Type B pancreatic cell (in vitro differentiated cells): ENCODE measurements at regions not wholly inside any gene's neighbourhood (a gene's known extent, or its start where the extent isn't known, plus 50 kb on each side); places are given as distances from the start of the nearest gene placed in this dataset.

Experiments
- DNase-seq: peaks from one replicate; pipeline ENCODE4 v3.0.0; 2021; ENCODE audit warnings: mixed read lengths; ENCODE audit not compliant: unreplicated experiment; ENCODE audit errors: extremely low spot score
- H3K27ac Mint-ChIP-seq: 2 replicates; pipeline ENCODE4 v1.8.0; 2021; ENCODE audit warnings: mild to moderate bottlenecking, mixed read lengths
- H3K27me3 Mint-ChIP-seq: 2 replicates; pipeline ENCODE4 v1.8.0; 2021; ENCODE audit warnings: mixed read lengths
- H3K36me3 Mint-ChIP-seq: 2 replicates; pipeline ENCODE4 v1.8.0; 2021; ENCODE audit warnings: mixed read lengths
- H3K4me1 Mint-ChIP-seq: one replicate; pipeline ENCODE4 v1.8.0; 2021; ENCODE audit warnings: mixed read lengths; ENCODE audit not compliant: unreplicated experiment
- H3K4me3 Mint-ChIP-seq: 2 replicates; pipeline ENCODE4 v1.8.0; 2021; ENCODE audit warnings: mild to moderate bottlenecking, mixed read lengths
- H3K9me3 Mint-ChIP-seq: 2 replicates; pipeline ENCODE4 v1.8.0; 2021; ENCODE audit warnings: mixed read lengths
- TF ChIP-seq, protein P1 (sequence below): fragments of 200-600 bp; sonication (generic); conservative IDR thresholded peaks from 2 replicates; pipeline ENCODE4 v1.5.0; 2021; ENCODE audit warnings: antibody characterized with exemption, mild to moderate bottlenecking

DNA sequence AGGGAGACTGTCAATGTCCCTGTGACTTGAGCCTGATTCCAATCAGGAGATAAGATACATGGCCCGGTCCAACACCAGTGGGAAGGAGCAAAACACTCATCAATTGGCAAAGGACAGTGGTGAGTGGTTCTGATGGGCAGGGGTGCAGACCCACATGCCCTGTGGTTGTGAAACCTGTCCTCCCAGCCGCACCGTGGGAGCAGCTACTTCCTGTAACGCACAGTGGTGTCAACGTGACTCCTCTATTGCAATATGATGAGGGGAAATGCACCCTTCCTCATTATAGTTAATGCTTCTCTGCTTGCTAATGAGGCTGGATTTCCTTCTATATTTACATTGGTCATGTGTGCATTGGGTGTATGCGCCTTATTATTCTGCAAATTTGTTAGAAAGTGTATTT, 223.0 kb downstream of the IRX1 start:
- no peak overlapping the region for H3K4me3 Mint-ChIP-seq
- peaks cover 7% of the 10 kb centered on the region for H3K27me3 Mint-ChIP-seq
- H3K27ac Mint-ChIP-seq, result no peak overlapping the region
- no peaks in the 10 kb centered on the region for H3K9me3 Mint-ChIP-seq
- no peak for DNase-seq
- H3K36me3 Mint-ChIP-seq, result no peaks in the 10 kb centered on the region
- TF ChIP-seq, protein P1, sequence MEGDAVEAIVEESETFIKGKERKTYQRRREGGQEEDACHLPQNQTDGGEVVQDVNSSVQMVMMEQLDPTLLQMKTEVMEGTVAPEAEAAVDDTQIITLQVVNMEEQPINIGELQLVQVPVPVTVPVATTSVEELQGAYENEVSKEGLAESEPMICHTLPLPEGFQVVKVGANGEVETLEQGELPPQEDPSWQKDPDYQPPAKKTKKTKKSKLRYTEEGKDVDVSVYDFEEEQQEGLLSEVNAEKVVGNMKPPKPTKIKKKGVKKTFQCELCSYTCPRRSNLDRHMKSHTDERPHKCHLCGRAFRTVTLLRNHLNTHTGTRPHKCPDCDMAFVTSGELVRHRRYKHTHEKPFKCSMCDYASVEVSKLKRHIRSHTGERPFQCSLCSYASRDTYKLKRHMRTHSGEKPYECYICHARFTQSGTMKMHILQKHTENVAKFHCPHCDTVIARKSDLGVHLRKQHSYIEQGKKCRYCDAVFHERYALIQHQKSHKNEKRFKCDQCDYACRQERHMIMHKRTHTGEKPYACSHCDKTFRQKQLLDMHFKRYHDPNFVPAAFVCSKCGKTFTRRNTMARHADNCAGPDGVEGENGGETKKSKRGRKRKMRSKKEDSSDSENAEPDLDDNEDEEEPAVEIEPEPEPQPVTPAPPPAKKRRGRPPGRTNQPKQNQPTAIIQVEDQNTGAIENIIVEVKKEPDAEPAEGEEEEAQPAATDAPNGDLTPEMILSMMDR, result no peak
- H3K4me1 Mint-ChIP-seq, result no peaks in the 10 kb centered on the region

- DNase-seq, result no peak
- no peaks in the 10 kb centered on the region for H3K36me3 Mint-ChIP-seq
- peaks cover 18% of the 10 kb centered on the region for H3K27me3 Mint-ChIP-seq
- H3K4me1 Mint-ChIP-seq, result peaks cover 10% of the 10 kb centered on the region
- H3K27ac Mint-ChIP-seq, result no peak overlapping the region
- H3K4me3 Mint-ChIP-seq, result no peak overlapping the region
- TF ChIP-seq, protein P1, result no peak
- no peaks in the 10 kb centered on the region for H3K9me3 Mint-ChIP-seq
These were observed 230.2 kb downstream of the IRX1 start for GRCh38 chr5:3825531-3826451.

DNA sequence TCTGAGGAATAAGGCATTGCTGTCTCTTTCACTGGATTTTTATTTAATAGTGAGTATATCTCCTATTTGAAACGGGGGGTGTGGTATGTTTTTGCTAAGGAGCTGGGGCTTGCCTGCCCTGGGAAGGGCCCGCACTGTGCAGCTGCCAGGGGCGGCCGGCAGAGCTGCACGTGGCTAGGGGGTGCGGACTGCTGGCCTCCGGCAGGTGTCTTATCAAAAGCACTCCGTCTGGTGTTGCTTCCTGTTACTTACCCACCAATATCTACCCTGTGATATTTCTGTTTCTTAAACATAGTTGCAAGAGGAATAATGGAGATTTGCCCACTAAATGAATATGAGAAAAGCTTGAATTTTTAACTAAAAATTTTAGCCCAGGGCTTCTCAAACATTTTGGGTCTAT, 232.0 kb downstream of the IRX1 start:
- H3K36me3 Mint-ChIP-seq, result no peaks in the 10 kb centered on the region
- H3K27ac Mint-ChIP-seq, result no peak overlapping the region
- H3K4me3 Mint-ChIP-seq, result no peak overlapping the region
- no peaks in the 10 kb centered on the region for H3K9me3 Mint-ChIP-seq
- DNase-seq, result no peak
- peaks cover 18% of the 10 kb centered on the region for H3K27me3 Mint-ChIP-seq
- peaks cover 10% of the 10 kb centered on the region for H3K4me1 Mint-ChIP-seq
- TF ChIP-seq, protein P1, result no peak

DNA sequence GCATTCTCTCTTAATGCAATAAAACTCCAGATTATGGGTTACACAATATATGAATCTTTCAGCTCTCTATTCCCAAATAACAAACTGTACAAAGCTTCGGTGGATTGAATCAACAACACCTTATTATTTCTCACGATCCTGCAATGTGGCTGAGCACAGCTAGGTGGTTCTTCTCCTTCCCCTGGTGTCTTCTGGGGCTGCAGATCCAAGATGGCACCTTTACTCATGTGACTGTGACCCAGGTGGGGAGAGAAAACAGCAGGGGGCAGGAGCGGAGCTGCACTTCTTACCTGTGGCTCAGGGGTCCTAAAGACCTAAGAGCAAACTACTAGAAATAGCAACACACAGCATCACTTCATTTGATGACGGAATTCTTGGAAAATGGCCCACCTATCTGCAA, 233.1 kb downstream of the IRX1 start:
- no peak overlapping the region for H3K4me3 Mint-ChIP-seq
- no peak for DNase-seq
- H3K27ac Mint-ChIP-seq, result no peak overlapping the region
- no peaks in the 10 kb centered on the region for H3K9me3 Mint-ChIP-seq
- peaks cover 18% of the 10 kb centered on the region for H3K27me3 Mint-ChIP-seq
- H3K4me1 Mint-ChIP-seq, result peaks cover 10% of the 10 kb centered on the region
- TF ChIP-seq, protein P1, result peak; percentile 40
- H3K36me3 Mint-ChIP-seq, result no peaks in the 10 kb centered on the region

GRCh38 chr5:3833566-3833965, 237.9 kb downstream of the IRX1 start:
- H3K27ac Mint-ChIP-seq, result no peak overlapping the region
- TF ChIP-seq, protein P1, result no peak
- no peaks in the 10 kb centered on the region for H3K4me1 Mint-ChIP-seq
- H3K36me3 Mint-ChIP-seq, result no peaks in the 10 kb centered on the region
- H3K4me3 Mint-ChIP-seq, result no peak overlapping the region
- DNase-seq, result no peak
- H3K27me3 Mint-ChIP-seq, result peaks cover 15% of the 10 kb centered on the region
- H3K9me3 Mint-ChIP-seq, result peaks cover 5% of the 10 kb centered on the region
